ENCODE measurements at regions not wholly inside any gene's neighbourhood (a gene's known extent, or its start where the extent isn't known, plus 50 kb on each side); places are given as distances from the start of the nearest gene placed in this dataset.
"Not testable (repeated sequence)": the region's sequence is repeated elsewhere in the genome, so short reads cannot be mapped to it uniquely, and the experiment has no call there.

- DNase-seq (ENCODE audit: low read depth), result no peak
- TF ChIP-seq CTCF (conservative IDR thresholded peaks at IDR 0.05; ENCODE audit: low read length), result no peak
- H3K4me3 ChIP-seq (ENCODE audit: low read length), result no peak overlapping the region
Observed at GRCh38 chr11:79510960-79511359, 70.1 kb upstream of the TENM4 start.

GRCh38 chr11:79508461-79508860 lies 67.6 kb upstream of the TENM4 start:
- no peak overlapping the region for H3K4me3 ChIP-seq (ENCODE audit: low read length)
- TF ChIP-seq CTCF (conservative IDR thresholded peaks at IDR 0.05; ENCODE audit: low read length), result no peak
- DNase-seq (ENCODE audit: low read depth), result no peak

GRCh38 chr11:79507706-79508105 lies 66.9 kb upstream of the TENM4 start:
- no peak for DNase-seq (ENCODE audit: low read depth)
- H3K4me3 ChIP-seq (ENCODE audit: low read length), result no peak overlapping the region
- no peak for TF ChIP-seq CTCF (conservative IDR thresholded peaks at IDR 0.05; ENCODE audit: low read length)

GRCh38 chr11:79506734-79507344 lies 66.0 kb upstream of the TENM4 start:
- TF ChIP-seq CTCF (conservative IDR thresholded peaks at IDR 0.05; ENCODE audit: low read length), result no peak
- no peak overlapping the region for H3K4me3 ChIP-seq (ENCODE audit: low read length)
- no peak for DNase-seq (ENCODE audit: low read depth)

- DNase-seq (ENCODE audit: low read depth), result no peak
- no peak overlapping the region for H3K4me3 ChIP-seq (ENCODE audit: low read length)
- TF ChIP-seq CTCF (conservative IDR thresholded peaks at IDR 0.05; ENCODE audit: low read length), result no peak
Observed at GRCh38 chr11:79506124-79506523, 65.3 kb upstream of the TENM4 start.

GRCh38 chr11:79503028-79503427 lies 62.2 kb upstream of the TENM4 start:
- DNase-seq (ENCODE audit: low read depth), result peak; percentile 63
- no peak for TF ChIP-seq CTCF (conservative IDR thresholded peaks at IDR 0.05; ENCODE audit: low read length)
- no peak overlapping the region for H3K4me3 ChIP-seq (ENCODE audit: low read length)

- no peak for DNase-seq (ENCODE audit: low read depth)
- TF ChIP-seq CTCF (conservative IDR thresholded peaks at IDR 0.05; ENCODE audit: low read length), result no peak
- no peak overlapping the region for H3K4me3 ChIP-seq (ENCODE audit: low read length)
Observed at GRCh38 chr11:79501707-79502106, 60.9 kb upstream of the TENM4 start.

GRCh38 chr11:79499929-79500328 lies 59.1 kb upstream of the TENM4 start:
- not testable (repeated sequence) for DNase-seq (ENCODE audit: low read depth); H3K4me3 ChIP-seq (ENCODE audit: low read length)
